H1 (cell line): ENCODE measurements at regions not wholly inside any gene's neighbourhood (a gene's known extent, or its start where the extent isn't known, plus 50 kb on each side); places are given as distances from the start of the nearest gene placed in this dataset.

Source experiments
- CTCF ChIA-PET: fragments of 300-600 bp; sonication (Branson Sonifier 250); formaldehyde crosslinking; loops from one replicate; lab custom pipeline; 2021; ENCODE audit not compliant: partially characterized antibody; lab: Charles Lee
- POLR2A ChIA-PET: fragments of 300-600 bp; sonication (Branson Sonifier 250); formaldehyde crosslinking; loops from one replicate; lab custom pipeline; 2021; ENCODE audit warnings: inconsistent platforms; ENCODE audit not compliant: partially characterized antibody; lab: Charles Lee
- DNase-seq, 2 experiments: peaks; one replicate each; pipeline versions ENCODE4 v3.0.0 to v3.0.0-alpha.2; 2010 to 2022; ENCODE audit warnings: low spot score in 2 of 2, low read depth in 1 of 2, mixed read lengths in 1 of 2
- FAIRE-seq: peaks from 2 replicates; lab custom pipeline; 2011; peaks lifted over from hg19 to GRCh38; lab: Jason Lieb, UNC
- H2AFZ ChIP-seq: 2 replicates; pipeline ENCODE4 v1.8.1; 2012; ENCODE audit warnings: low read length, inconsistent platforms
- H2AK5ac ChIP-seq: 2 replicates; pipeline ENCODE4 v1.6.1; 2013; ENCODE audit warnings: low read depth, low read length
- H2BK120ac ChIP-seq: replicated peaks from 2 replicates; pipeline ENCODE3; 2013; ENCODE audit warnings: low read depth, low read length, inconsistent platforms
- H2BK12ac ChIP-seq: 2 replicates; pipeline ENCODE4 v1.6.1; 2013; ENCODE audit warnings: low read depth, low read length
- H2BK15ac ChIP-seq: 2 replicates; pipeline ENCODE4 v1.6.1; 2013; ENCODE audit warnings: low read length
- H2BK20ac ChIP-seq: 2 replicates; pipeline ENCODE4 v1.6.1; 2013; ENCODE audit warnings: low read length
- H2BK5ac ChIP-seq: 2 replicates; pipeline ENCODE4 v1.6.1; 2013; ENCODE audit warnings: low read depth, low read length
- H3K14ac ChIP-seq: 2 replicates; pipeline ENCODE4 v1.6.1; 2013; ENCODE audit warnings: inconsistent platforms; ENCODE audit not compliant: insufficient read length
- H3K18ac ChIP-seq: 2 replicates; pipeline ENCODE4 v1.6.1; 2013; ENCODE audit warnings: low read length; ENCODE audit errors: extremely low read depth
- H3K23ac ChIP-seq: 2 replicates; pipeline ENCODE4 v1.6.1; 2013; ENCODE audit warnings: inconsistent platforms; ENCODE audit not compliant: insufficient read length
- H3K23me2 ChIP-seq: 2 replicates; pipeline ENCODE4 v1.6.1; 2013; ENCODE audit warnings: low read depth, low read length
- H3K27ac ChIP-seq: 2 replicates; pipeline ENCODE4 v1.6.1; 2011; ENCODE audit warnings: low read depth, low read length, inconsistent platforms
- H3K27me3 ChIP-seq, 4 experiments: replicated peaks in 1 of 4; 1 replicate in 1 of 4; 2 replicates in 3 of 4; pipeline versions ENCODE4 v1.6.1 to v1.8.1; 2011 to 2013; ENCODE audit warnings: low read length in 3 of 4, mild to moderate bottlenecking in 3 of 4, inconsistent platforms in 2 of 4, mixed read lengths in 2 of 4, moderate library complexity in 1 of 4; ENCODE audit not compliant: control insufficient read depth in 3 of 4, insufficient read depth in 3 of 4; ENCODE audit errors: extremely low read depth in 1 of 4
- H3K36me3 ChIP-seq, 4 experiments: 2 replicates each; pipeline versions ENCODE4 v1.6.1 to v1.8.1; 2011 to 2013; ENCODE audit warnings: mild to moderate bottlenecking in 4 of 4, low read length in 3 of 4, moderate library complexity in 2 of 4, control low read depth in 1 of 4, inconsistent platforms in 1 of 4; ENCODE audit not compliant: insufficient read depth in 4 of 4, control insufficient read depth in 2 of 4
- H3K4ac ChIP-seq: replicated peaks from 2 replicates; pipeline ENCODE3; 2013; ENCODE audit warnings: low read length, low read depth, mixed read lengths, inconsistent platforms; ENCODE audit not compliant: insufficient read length
- H3K4me1 ChIP-seq, 4 experiments: replicated peaks in 1 of 4; 1 replicate in 1 of 4; 2 replicates in 3 of 4; pipeline versions ENCODE4 v1.6.1 to v1.8.1; 2011 to 2013; ENCODE audit warnings: low read length in 3 of 4, inconsistent platforms in 2 of 4, mixed read lengths in 1 of 4; ENCODE audit not compliant: insufficient read depth in 4 of 4, control insufficient read depth in 3 of 4
- H3K4me2 ChIP-seq, 2 experiments: 2 replicates each; pipeline versions ENCODE4 v1.6.1 to v1.8.1; 2011 to 2013; ENCODE audit warnings: low read depth in 2 of 2, low read length in 2 of 2, control low read depth in 1 of 2, inconsistent platforms in 1 of 2, mild to moderate bottlenecking in 1 of 2; ENCODE audit not compliant: insufficient read depth in 1 of 2
- H3K4me3 ChIP-seq, 4 experiments: fragments of 200-600, 300-600 bp in 1 of 4; sonication (generic), shearing (Covaris generic), sonication (Bioruptor Twin) in 1 of 4; 2 replicates each; pipeline versions ENCODE4 v1.5.1 to v1.8.1; 2011 to 2016; ENCODE audit warnings: low read length in 4 of 4, low read depth in 3 of 4, control low read depth in 2 of 4, inconsistent platforms in 2 of 4, mild to moderate bottlenecking in 2 of 4, mixed read lengths in 1 of 4, moderate library complexity in 1 of 4; ENCODE audit not compliant: insufficient read depth in 2 of 4; ENCODE audit errors: extremely low read depth in 1 of 4
- H3K56ac ChIP-seq: replicated peaks from 2 replicates; pipeline ENCODE3; 2013; ENCODE audit warnings: low read depth, mild to moderate bottlenecking, mixed read lengths, low read length, inconsistent platforms; ENCODE audit not compliant: insufficient read length
- H3K79me1 ChIP-seq: 2 replicates; pipeline ENCODE4 v1.6.1; 2013; ENCODE audit warnings: low read depth, low read length, control low read depth
- H3K79me2 ChIP-seq, 2 experiments: 2 replicates each; pipeline versions ENCODE4 v1.6.1 to v1.8.1; 2012 to 2013; ENCODE audit warnings: low read length in 2 of 2, mild to moderate bottlenecking in 2 of 2, inconsistent platforms in 1 of 2; ENCODE audit not compliant: insufficient read depth in 2 of 2, control insufficient read depth in 1 of 2
- H3K9ac ChIP-seq, 4 experiments: replicated peaks in 1 of 4; 1 replicate in 1 of 4; 2 replicates in 3 of 4; pipeline versions ENCODE4 v1.6.1 to v1.8.1; 2011 to 2013; ENCODE audit warnings: low read depth in 3 of 4, low read length in 3 of 4, control low read depth in 2 of 4, mild to moderate bottlenecking in 2 of 4, moderate library complexity in 2 of 4, inconsistent platforms in 1 of 4; ENCODE audit errors: extremely low read depth in 1 of 4
- H3K9me3 ChIP-seq, 2 experiments: 2 replicates each; pipeline versions ENCODE4 v1.6.1 to v1.8.1; 2012 to 2013; ENCODE audit warnings: mild to moderate bottlenecking in 2 of 2, moderate library complexity in 2 of 2, control low read depth in 1 of 2, inconsistent platforms in 1 of 2, low read depth in 1 of 2, low read length in 1 of 2, mixed read lengths in 1 of 2; ENCODE audit not compliant: insufficient read depth in 2 of 2
- H4K20me1 ChIP-seq, 2 experiments: replicated peaks in 1 of 2; 2 replicates each; pipeline versions ENCODE3 to v1.8.1; 2011 to 2013; ENCODE audit warnings: inconsistent platforms in 2 of 2, low read length in 2 of 2, mild to moderate bottlenecking in 1 of 2; ENCODE audit not compliant: insufficient read depth in 2 of 2, control insufficient read depth in 1 of 2
- H4K5ac ChIP-seq: 2 replicates; pipeline ENCODE4 v1.6.1; 2013; ENCODE audit warnings: low read length, low read depth, mixed read lengths, inconsistent platforms; ENCODE audit not compliant: insufficient read length
- H4K8ac ChIP-seq: 2 replicates; pipeline ENCODE4 v1.8.0; 2013; ENCODE audit warnings: mild to moderate bottlenecking, moderate library complexity, low read length, inconsistent platforms; ENCODE audit not compliant: insufficient read depth; ENCODE audit errors: extremely low read depth
- H4K91ac ChIP-seq: replicated peaks from 2 replicates; pipeline ENCODE3; 2013; ENCODE audit warnings: low read length, mixed read lengths, inconsistent platforms; ENCODE audit not compliant: insufficient read length
- ATF2 ChIP-seq: IDR thresholded peaks from 2 replicates; pipeline ENCODE4 v1.6.1; 2012; ENCODE audit warnings: low read length, inconsistent platforms
- CHD1 ChIP-seq: IDR thresholded peaks from 2 replicates; pipeline ENCODE4 v1.6.1; 2012; ENCODE audit warnings: low read depth, low read length, improper control_type of control experiment
- EZH2 ChIP-seq: fragments of 200-600 bp; sonication (generic); IDR thresholded peaks from 2 replicates; pipeline ENCODE4 v1.7.1; 2012; ENCODE audit warnings: low read depth, mild to moderate bottlenecking, moderate library complexity, low read length, inconsistent platforms; ENCODE audit not compliant: severe bottlenecking
- JUN ChIP-seq: IDR thresholded peaks from 2 replicates; pipeline ENCODE4 v1.6.1; 2011; ENCODE audit warnings: low read depth, mild to moderate bottlenecking, improper control_type of control experiment, low read length
- NRF1 ChIP-seq: IDR thresholded peaks from 2 replicates; pipeline ENCODE4 v1.6.1; 2011; ENCODE audit warnings: mild to moderate bottlenecking, low read depth, low read length, improper control_type of control experiment
- RBBP5 ChIP-seq: IDR thresholded peaks from 2 replicates; pipeline ENCODE4 v1.7.1; 2012; ENCODE audit warnings: low read depth, mild to moderate bottlenecking, inconsistent platforms, low read length, moderate library complexity, borderline replicate concordance
- SP4 ChIP-seq: IDR thresholded peaks from 2 replicates; pipeline ENCODE4 v1.6.1; 2012; ENCODE audit warnings: low read length, inconsistent platforms
- WGBS, 2 experiments: shearing (Covaris generic) in 1 of 2; methylation state at CpG; one replicate each; pipeline versions ENCODE4 v1.1.6 to v1.1.7; 2013 to 2015; ENCODE audit warnings: low lambda C conversion rate in 2 of 2, mixed read lengths in 2 of 2, inconsistent platforms in 1 of 2, low coverage in 1 of 2, missing lambda C conversion rate in 1 of 2; ENCODE audit not compliant: insufficient replicate concordance in 2 of 2, insufficient coverage in 1 of 2, insufficient read length in 1 of 2; ENCODE audit errors: extremely low coverage in 1 of 2, missing lambda C conversion rate in 1 of 2; 5-methylcytosine and 5-hydroxymethylcytosine counted together

GRCh38 chr21:28421716-28422524, 570.8 kb downstream of the LTN1 start:
- no peak overlapping the region for H2BK20ac ChIP-seq
- no peak overlapping the region for H3K4me3 ChIP-seq
- no peak overlapping the region for H3K9ac ChIP-seq
- H3K79me2 ChIP-seq = no peaks in the 10 kb centered on the region
- DNase-seq (no peak), FAIRE-seq (no peak)
- no peak overlapping the region for H2AK5ac ChIP-seq
- no peaks in the 10 kb centered on the region for H3K4me1 ChIP-seq
- H4K91ac ChIP-seq = no peak overlapping the region
- no peak overlapping the region for H2BK120ac ChIP-seq
- no peak overlapping the region for H2BK15ac ChIP-seq
- H2AFZ ChIP-seq = no peak overlapping the region
- no peaks in the 10 kb centered on the region for H3K27me3 ChIP-seq
- H2BK5ac ChIP-seq = no peak overlapping the region
- no peak overlapping the region for H3K56ac ChIP-seq
- no peaks in the 10 kb centered on the region for H3K23me2 ChIP-seq
- CTCF ChIA-PET = interaction anchor here (0.8 kb wide), 1 partner anchor 10 kb away, joined by 3 read pairs; no protein-coding TSS in a partner anchor
- H3K18ac ChIP-seq = no peak overlapping the region
- no peak overlapping the region for H4K8ac ChIP-seq
- H3K27ac ChIP-seq = no peak overlapping the region
- H3K4me2 ChIP-seq = no peak overlapping the region
- no peak overlapping the region for H4K5ac ChIP-seq
- H3K79me1 ChIP-seq = no peaks in the 10 kb centered on the region
- no peak overlapping the region for H3K14ac ChIP-seq
- H3K36me3 ChIP-seq = no peaks in the 10 kb centered on the region
- H2BK12ac ChIP-seq = no peak overlapping the region
- H3K23ac ChIP-seq = no peak overlapping the region
- no peaks in the 10 kb centered on the region for H4K20me1 ChIP-seq
- no peak overlapping the region for H3K4ac ChIP-seq
- H3K9me3 ChIP-seq = no peaks in the 10 kb centered on the region
- POLR2A ChIA-PET = no interaction called here
- WGBS, 2 experiments = 96% methylated on average over 3 of the region's 3 CpGs; no CpG with 5 or more reads in 1 of the 2 experiments
- TF ChIP-seq EZH2 = no peak
- no peak for TF ChIP-seq NRF1
- TF ChIP-seq RBBP5 = no peak
- TF ChIP-seq JUN = no peak
- no peak for TF ChIP-seq SP4
- no peak for TF ChIP-seq ATF2
- TF ChIP-seq CHD1 = no peak
